ENCODE measurements at regions not wholly inside any gene's neighbourhood (a gene's known extent, or its start where the extent isn't known, plus 50 kb on each side); places are given as distances from the start of the nearest gene placed in this dataset.

DNA sequence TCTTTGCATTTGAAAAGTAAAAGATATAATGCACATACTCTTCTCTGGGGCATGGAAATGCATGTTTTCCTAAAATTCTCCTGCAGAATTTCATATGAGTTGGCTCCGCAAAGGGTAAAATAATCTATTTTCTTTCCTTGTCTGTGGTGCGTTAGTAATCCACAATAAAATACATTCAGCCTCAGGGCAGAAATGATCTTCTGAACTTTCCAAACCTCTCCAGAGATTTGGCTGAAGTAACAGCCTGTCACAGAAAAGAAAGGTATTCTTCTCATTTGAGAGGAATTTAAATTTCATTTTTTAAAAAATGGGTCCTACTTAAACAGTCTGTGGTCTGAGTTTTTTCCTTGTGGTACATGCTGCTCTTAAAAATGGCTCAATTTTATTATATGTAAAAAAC lies 182.7 kb upstream of the DCBLD2 start:
- Mint-ChIP-seq H3K27me3 (ENCODE audit: low read depth) (peaks cover 2% of the 10 kb centered on the region), H3K4me3 (no peak overlapping the region), H3K27ac (no peak overlapping the region), H3K4me1 (0 out of 4 replicates have a peak, but pooled peaks cover 0 to 2% of the 10 kb centered on the region in 2 experiments), H3K9me3 (no peaks in the 10 kb centered on the region), H3K36me3 (ENCODE audit: insufficient read depth in 1 of 3, low read depth in 3 of 3) (no peaks in the 10 kb centered on the region)
- Histone ChIP-seq H3K9ac (ENCODE audit: extremely low read depth, insufficient read length, low read length) (no peak overlapping the region), H3K18ac (ENCODE audit: insufficient read length, low read depth, low read length) (no peak overlapping the region), H2BK120ac (ENCODE audit: low read depth, low read length, poor library complexity, severe bottlenecking) (no peak overlapping the region), H3K23ac (ENCODE audit: insufficient read length, low read depth, low read length) (no peak overlapping the region), H3K79me1 (ENCODE audit: insufficient read depth, low read depth, low read length, poor library complexity, severe bottlenecking) (no peaks in the 10 kb centered on the region), H3K27me3 (ENCODE audit: insufficient read depth, low read length) (no peaks in the 10 kb centered on the region), H2BK5ac (ENCODE audit: insufficient read length, low read length) (no peak overlapping the region), H2BK12ac (ENCODE audit: insufficient read length, low read depth, low read length) (no peak overlapping the region), H3K27ac (ENCODE audit: insufficient read length, low read depth, low read length) (no peak overlapping the region), H3K4me1 (ENCODE audit: insufficient read depth, low read length) (no peaks in the 10 kb centered on the region), H3K79me2 (ENCODE audit: insufficient read depth, low read length) (no peaks in the 10 kb centered on the region), H3K14ac (ENCODE audit: insufficient read depth, low read length) (no peak overlapping the region), H3T11ph (ENCODE audit: low read length) (no peak overlapping the region), H3K4ac (ENCODE audit: low read depth, low read length) (no peak overlapping the region), H2BK20ac (ENCODE audit: low read depth, low read length, poor library complexity, severe bottlenecking) (no peak overlapping the region), H4K20me1 (ENCODE audit: control insufficient read depth, insufficient read depth, insufficient read length) (no peaks in the 10 kb centered on the region), H3K4me2 (ENCODE audit: insufficient read depth, insufficient read length, low read length) (no peak overlapping the region), H3K23me2 (ENCODE audit: insufficient read length, low read depth, low read length, poor library complexity, severe bottlenecking) (no peaks in the 10 kb centered on the region), H2BK15ac (ENCODE audit: low read depth, low read length) (no peak overlapping the region), H4K8ac (replicated peaks; ENCODE audit: insufficient read length, low read depth, low read length) (no peak overlapping the region), H4K5ac (ENCODE audit: insufficient read length, low read depth, low read length) (no peak overlapping the region), H2AFZ (ENCODE audit: low read length) (no peak overlapping the region), H3K9me3 (ENCODE audit: control insufficient read depth, low read depth, low read length) (no peaks in the 10 kb centered on the region), H4K91ac (ENCODE audit: insufficient read length, low read depth, low read length) (no peak overlapping the region), H3K56ac (ENCODE audit: insufficient read length, low read depth, low read length) (no peak overlapping the region), H2AK5ac (ENCODE audit: insufficient read length, low read length) (no peak overlapping the region)
- TF ChIP-seq, protein P1, sequence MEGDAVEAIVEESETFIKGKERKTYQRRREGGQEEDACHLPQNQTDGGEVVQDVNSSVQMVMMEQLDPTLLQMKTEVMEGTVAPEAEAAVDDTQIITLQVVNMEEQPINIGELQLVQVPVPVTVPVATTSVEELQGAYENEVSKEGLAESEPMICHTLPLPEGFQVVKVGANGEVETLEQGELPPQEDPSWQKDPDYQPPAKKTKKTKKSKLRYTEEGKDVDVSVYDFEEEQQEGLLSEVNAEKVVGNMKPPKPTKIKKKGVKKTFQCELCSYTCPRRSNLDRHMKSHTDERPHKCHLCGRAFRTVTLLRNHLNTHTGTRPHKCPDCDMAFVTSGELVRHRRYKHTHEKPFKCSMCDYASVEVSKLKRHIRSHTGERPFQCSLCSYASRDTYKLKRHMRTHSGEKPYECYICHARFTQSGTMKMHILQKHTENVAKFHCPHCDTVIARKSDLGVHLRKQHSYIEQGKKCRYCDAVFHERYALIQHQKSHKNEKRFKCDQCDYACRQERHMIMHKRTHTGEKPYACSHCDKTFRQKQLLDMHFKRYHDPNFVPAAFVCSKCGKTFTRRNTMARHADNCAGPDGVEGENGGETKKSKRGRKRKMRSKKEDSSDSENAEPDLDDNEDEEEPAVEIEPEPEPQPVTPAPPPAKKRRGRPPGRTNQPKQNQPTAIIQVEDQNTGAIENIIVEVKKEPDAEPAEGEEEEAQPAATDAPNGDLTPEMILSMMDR (conservative IDR thresholded peaks at IDR 0.05) = no peak
- no peak for DNase-seq
- WGBS (ENCODE audit: extremely low coverage, insufficient read length, low lambda C conversion rate) = no CpG with 5 or more reads among the region's 2 CpGs
